ENCODE measurements at regions not wholly inside any gene's neighbourhood (a gene's known extent, or its start where the extent isn't known, plus 50 kb on each side); places are given as distances from the start of the nearest gene placed in this dataset.

- Histone ChIP-seq H3K4me2 (no peak overlapping the region), H3K9me3 (ENCODE audit: insufficient read depth, low read depth) (no peaks in the 10 kb centered on the region), H3K4me3 (no peak overlapping the region), H3F3A (ENCODE audit: insufficient read depth, low read depth) (no peaks in the 10 kb centered on the region), H3K9me2 (ENCODE audit: insufficient read depth) (no peaks in the 10 kb centered on the region), H3K79me2 (ENCODE audit: low read depth) (no peaks in the 10 kb centered on the region), H3K4me1 (replicated peaks; ENCODE audit: insufficient read depth) (no peaks in the 10 kb centered on the region), H4K20me1 (ENCODE audit: insufficient read depth) (no peaks in the 10 kb centered on the region), H3K27ac (no peak overlapping the region), H3K27me3 (ENCODE audit: insufficient read depth, low read depth) (no peaks in the 10 kb centered on the region), H3K36me3 (ENCODE audit: low read depth) (no peaks in the 10 kb centered on the region), H2AFZ (no peak overlapping the region)
- BruUV-seq (replicated peaks) = no TSS peak
- intact Hi-C loops (cut with micrococcal nuclease; ENCODE audit: unreplicated experiment) = no loop called here
- no peak for DNase-seq
- ChIA-PET CTCF (no interaction called here), POLR2A (ENCODE audit: unreplicated experiment) (no interaction called here)
- TF ChIP-seq EZH2 (IDR thresholded peaks at IDR 0.05; ENCODE audit: low read depth) = no peak
Observed at GRCh38 chr12:66061076-66061475, 69.5 kb downstream of the LLPH start.

- Histone ChIP-seq H3K9me2 (ENCODE audit: insufficient read depth) (no peaks in the 10 kb centered on the region), H3K79me2 (ENCODE audit: low read depth) (no peaks in the 10 kb centered on the region), H3K27me3 (ENCODE audit: insufficient read depth, low read depth) (no peaks in the 10 kb centered on the region), H3K4me1 (replicated peaks; ENCODE audit: insufficient read depth) (no peaks in the 10 kb centered on the region), H3K4me2 (no peak overlapping the region), H3K4me3 (no peak overlapping the region), H3K27ac (no peak overlapping the region), H2AFZ (no peak overlapping the region), H3K9me3 (ENCODE audit: insufficient read depth, low read depth) (no peaks in the 10 kb centered on the region), H4K20me1 (ENCODE audit: insufficient read depth) (no peaks in the 10 kb centered on the region), H3K36me3 (ENCODE audit: low read depth) (no peaks in the 10 kb centered on the region), H3F3A (ENCODE audit: insufficient read depth, low read depth) (no peaks in the 10 kb centered on the region)
- BruUV-seq (replicated peaks) = no TSS peak
- intact Hi-C loops (cut with micrococcal nuclease; ENCODE audit: unreplicated experiment) = no loop called here
- TF ChIP-seq CTCF (conservative IDR thresholded peaks at IDR 0.05) = no peak
- no peak for TF ChIP-seq EZH2 (IDR thresholded peaks at IDR 0.05; ENCODE audit: low read depth)
- CTCF ChIA-PET = interaction anchor here (0.6 kb wide), 1 partner anchor 1727 kb away, joined by 3 read pairs; no protein-coding TSS in a partner anchor
- no peak for DNase-seq
- POLR2A ChIA-PET (ENCODE audit: unreplicated experiment) = no interaction called here
Observed at GRCh38 chr12:66060163-66060907, 70.2 kb downstream of the LLPH start.

- H3K79me2 ChIP-seq (ENCODE audit: low read depth) = no peaks in the 10 kb centered on the region
- no peaks in the 10 kb centered on the region for H3K36me3 ChIP-seq (ENCODE audit: low read depth)
- no peak overlapping the region for H3K27ac ChIP-seq
- no peak for DNase-seq
- H2AFZ ChIP-seq = no peak overlapping the region
- H3K27me3 ChIP-seq (ENCODE audit: insufficient read depth, low read depth) = no peaks in the 10 kb centered on the region
- H3K4me2 ChIP-seq = no peak overlapping the region
- no peaks in the 10 kb centered on the region for H4K20me1 ChIP-seq (ENCODE audit: insufficient read depth)
- H3F3A ChIP-seq (ENCODE audit: insufficient read depth, low read depth) = no peaks in the 10 kb centered on the region
- POLR2A ChIA-PET (ENCODE audit: unreplicated experiment) = no interaction called here
- CTCF ChIA-PET = no interaction called here
- H3K4me3 ChIP-seq = no peak overlapping the region
- H3K9me2 ChIP-seq (ENCODE audit: insufficient read depth) = no peaks in the 10 kb centered on the region
- no peak for TF ChIP-seq EZH2 (IDR thresholded peaks at IDR 0.05; ENCODE audit: low read depth)
- TF ChIP-seq CTCF (conservative IDR thresholded peaks at IDR 0.05) = no peak
- intact Hi-C loops (cut with micrococcal nuclease; ENCODE audit: unreplicated experiment) = no loop called here
- BruUV-seq (replicated peaks) = no TSS peak
- no peaks in the 10 kb centered on the region for H3K4me1 ChIP-seq (replicated peaks; ENCODE audit: insufficient read depth)
- no peaks in the 10 kb centered on the region for H3K9me3 ChIP-seq (ENCODE audit: insufficient read depth, low read depth)
Observed at GRCh38 chr12:66059666-66060065, 70.9 kb downstream of the LLPH start.

- Histone ChIP-seq H3K79me2 (ENCODE audit: low read depth) (no peaks in the 10 kb centered on the region), H3K36me3 (ENCODE audit: low read depth) (no peaks in the 10 kb centered on the region), H3K4me2 (no peak overlapping the region), H3F3A (ENCODE audit: insufficient read depth, low read depth) (no peaks in the 10 kb centered on the region), H2AFZ (no peak overlapping the region), H3K9me3 (ENCODE audit: insufficient read depth, low read depth) (no peaks in the 10 kb centered on the region), H4K20me1 (ENCODE audit: insufficient read depth) (no peaks in the 10 kb centered on the region), H3K27ac (no peak overlapping the region), H3K4me1 (replicated peaks; ENCODE audit: insufficient read depth) (no peaks in the 10 kb centered on the region), H3K4me3 (no peak overlapping the region), H3K27me3 (ENCODE audit: insufficient read depth, low read depth) (no peaks in the 10 kb centered on the region), H3K9me2 (ENCODE audit: insufficient read depth) (no peaks in the 10 kb centered on the region)
- DNase-seq = no peak
- POLR2A ChIA-PET (ENCODE audit: unreplicated experiment) = no interaction called here
- BruUV-seq (replicated peaks) = no TSS peak
- intact Hi-C loops (cut with micrococcal nuclease; ENCODE audit: unreplicated experiment) = no loop called here
- no peak for TF ChIP-seq EZH2 (IDR thresholded peaks at IDR 0.05; ENCODE audit: low read depth)
- no peak for TF ChIP-seq CTCF (conservative IDR thresholded peaks at IDR 0.05)
- CTCF ChIA-PET = no interaction called here
Observed at GRCh38 chr12:66058554-66058953, 72.0 kb downstream of the LLPH start.

All from PC-9 (cell line).